H1 (cell line): ENCODE measurements at regions not wholly inside any gene's neighbourhood (a gene's known extent, or its start where the extent isn't known, plus 50 kb on each side); places are given as distances from the start of the nearest gene placed in this dataset.

ENCODE experiments used
- CTCF ChIA-PET: fragments of 300-600 bp; sonication (Branson Sonifier 250); formaldehyde crosslinking; loops from one replicate; lab custom pipeline; 2021; ENCODE audit not compliant: partially characterized antibody; lab: Charles Lee
- POLR2A ChIA-PET: fragments of 300-600 bp; sonication (Branson Sonifier 250); formaldehyde crosslinking; loops from one replicate; lab custom pipeline; 2021; ENCODE audit warnings: inconsistent platforms; ENCODE audit not compliant: partially characterized antibody; lab: Charles Lee
- DNase-seq, 2 experiments: peaks; one replicate each; pipeline versions ENCODE4 v3.0.0 to v3.0.0-alpha.2; 2010 to 2022; ENCODE audit warnings: low spot score in 2 of 2, low read depth in 1 of 2, mixed read lengths in 1 of 2
- FAIRE-seq: peaks from 2 replicates; lab custom pipeline; 2011; peaks lifted over from hg19 to GRCh38; lab: Jason Lieb, UNC
- H2AFZ ChIP-seq: 2 replicates; pipeline ENCODE4 v1.8.1; 2012; ENCODE audit warnings: low read length, inconsistent platforms
- H2AK5ac ChIP-seq: 2 replicates; pipeline ENCODE4 v1.6.1; 2013; ENCODE audit warnings: low read depth, low read length
- H2BK120ac ChIP-seq: replicated peaks from 2 replicates; pipeline ENCODE3; 2013; ENCODE audit warnings: low read depth, low read length, inconsistent platforms
- H2BK12ac ChIP-seq: 2 replicates; pipeline ENCODE4 v1.6.1; 2013; ENCODE audit warnings: low read depth, low read length
- H2BK15ac ChIP-seq: 2 replicates; pipeline ENCODE4 v1.6.1; 2013; ENCODE audit warnings: low read length
- H2BK20ac ChIP-seq: 2 replicates; pipeline ENCODE4 v1.6.1; 2013; ENCODE audit warnings: low read length
- H2BK5ac ChIP-seq: 2 replicates; pipeline ENCODE4 v1.6.1; 2013; ENCODE audit warnings: low read depth, low read length
- H3K14ac ChIP-seq: 2 replicates; pipeline ENCODE4 v1.6.1; 2013; ENCODE audit warnings: inconsistent platforms; ENCODE audit not compliant: insufficient read length
- H3K18ac ChIP-seq: 2 replicates; pipeline ENCODE4 v1.6.1; 2013; ENCODE audit warnings: low read length; ENCODE audit errors: extremely low read depth
- H3K23ac ChIP-seq: 2 replicates; pipeline ENCODE4 v1.6.1; 2013; ENCODE audit warnings: inconsistent platforms; ENCODE audit not compliant: insufficient read length
- H3K23me2 ChIP-seq: 2 replicates; pipeline ENCODE4 v1.6.1; 2013; ENCODE audit warnings: low read depth, low read length
- H3K27ac ChIP-seq: 2 replicates; pipeline ENCODE4 v1.6.1; 2011; ENCODE audit warnings: low read depth, low read length, inconsistent platforms
- H3K27me3 ChIP-seq, 4 experiments: replicated peaks in 1 of 4; 1 replicate in 1 of 4; 2 replicates in 3 of 4; pipeline versions ENCODE4 v1.6.1 to v1.8.1; 2011 to 2013; ENCODE audit warnings: low read length in 3 of 4, mild to moderate bottlenecking in 3 of 4, inconsistent platforms in 2 of 4, mixed read lengths in 2 of 4, moderate library complexity in 1 of 4; ENCODE audit not compliant: control insufficient read depth in 3 of 4, insufficient read depth in 3 of 4; ENCODE audit errors: extremely low read depth in 1 of 4
- H3K36me3 ChIP-seq, 4 experiments: 2 replicates each; pipeline versions ENCODE4 v1.6.1 to v1.8.1; 2011 to 2013; ENCODE audit warnings: mild to moderate bottlenecking in 4 of 4, low read length in 3 of 4, moderate library complexity in 2 of 4, control low read depth in 1 of 4, inconsistent platforms in 1 of 4; ENCODE audit not compliant: insufficient read depth in 4 of 4, control insufficient read depth in 2 of 4
- H3K4ac ChIP-seq: replicated peaks from 2 replicates; pipeline ENCODE3; 2013; ENCODE audit warnings: low read length, low read depth, mixed read lengths, inconsistent platforms; ENCODE audit not compliant: insufficient read length
- H3K4me1 ChIP-seq, 4 experiments: replicated peaks in 1 of 4; 1 replicate in 1 of 4; 2 replicates in 3 of 4; pipeline versions ENCODE4 v1.6.1 to v1.8.1; 2011 to 2013; ENCODE audit warnings: low read length in 3 of 4, inconsistent platforms in 2 of 4, mixed read lengths in 1 of 4; ENCODE audit not compliant: insufficient read depth in 4 of 4, control insufficient read depth in 3 of 4
- H3K4me2 ChIP-seq, 2 experiments: 2 replicates each; pipeline versions ENCODE4 v1.6.1 to v1.8.1; 2011 to 2013; ENCODE audit warnings: low read depth in 2 of 2, low read length in 2 of 2, control low read depth in 1 of 2, inconsistent platforms in 1 of 2, mild to moderate bottlenecking in 1 of 2; ENCODE audit not compliant: insufficient read depth in 1 of 2
- H3K4me3 ChIP-seq, 4 experiments: fragments of 200-600, 300-600 bp in 1 of 4; sonication (generic), shearing (Covaris generic), sonication (Bioruptor Twin) in 1 of 4; 2 replicates each; pipeline versions ENCODE4 v1.5.1 to v1.8.1; 2011 to 2016; ENCODE audit warnings: low read length in 4 of 4, low read depth in 3 of 4, control low read depth in 2 of 4, inconsistent platforms in 2 of 4, mild to moderate bottlenecking in 2 of 4, mixed read lengths in 1 of 4, moderate library complexity in 1 of 4; ENCODE audit not compliant: insufficient read depth in 2 of 4; ENCODE audit errors: extremely low read depth in 1 of 4
- H3K56ac ChIP-seq: replicated peaks from 2 replicates; pipeline ENCODE3; 2013; ENCODE audit warnings: low read depth, mild to moderate bottlenecking, mixed read lengths, low read length, inconsistent platforms; ENCODE audit not compliant: insufficient read length
- H3K79me1 ChIP-seq: 2 replicates; pipeline ENCODE4 v1.6.1; 2013; ENCODE audit warnings: low read depth, low read length, control low read depth
- H3K79me2 ChIP-seq, 2 experiments: 2 replicates each; pipeline versions ENCODE4 v1.6.1 to v1.8.1; 2012 to 2013; ENCODE audit warnings: low read length in 2 of 2, mild to moderate bottlenecking in 2 of 2, inconsistent platforms in 1 of 2; ENCODE audit not compliant: insufficient read depth in 2 of 2, control insufficient read depth in 1 of 2
- H3K9ac ChIP-seq, 4 experiments: replicated peaks in 1 of 4; 1 replicate in 1 of 4; 2 replicates in 3 of 4; pipeline versions ENCODE4 v1.6.1 to v1.8.1; 2011 to 2013; ENCODE audit warnings: low read depth in 3 of 4, low read length in 3 of 4, control low read depth in 2 of 4, mild to moderate bottlenecking in 2 of 4, moderate library complexity in 2 of 4, inconsistent platforms in 1 of 4; ENCODE audit errors: extremely low read depth in 1 of 4
- H3K9me3 ChIP-seq, 2 experiments: 2 replicates each; pipeline versions ENCODE4 v1.6.1 to v1.8.1; 2012 to 2013; ENCODE audit warnings: mild to moderate bottlenecking in 2 of 2, moderate library complexity in 2 of 2, control low read depth in 1 of 2, inconsistent platforms in 1 of 2, low read depth in 1 of 2, low read length in 1 of 2, mixed read lengths in 1 of 2; ENCODE audit not compliant: insufficient read depth in 2 of 2
- H4K20me1 ChIP-seq, 2 experiments: replicated peaks in 1 of 2; 2 replicates each; pipeline versions ENCODE3 to v1.8.1; 2011 to 2013; ENCODE audit warnings: inconsistent platforms in 2 of 2, low read length in 2 of 2, mild to moderate bottlenecking in 1 of 2; ENCODE audit not compliant: insufficient read depth in 2 of 2, control insufficient read depth in 1 of 2
- H4K5ac ChIP-seq: 2 replicates; pipeline ENCODE4 v1.6.1; 2013; ENCODE audit warnings: low read length, low read depth, mixed read lengths, inconsistent platforms; ENCODE audit not compliant: insufficient read length
- H4K8ac ChIP-seq: 2 replicates; pipeline ENCODE4 v1.8.0; 2013; ENCODE audit warnings: mild to moderate bottlenecking, moderate library complexity, low read length, inconsistent platforms; ENCODE audit not compliant: insufficient read depth; ENCODE audit errors: extremely low read depth
- H4K91ac ChIP-seq: replicated peaks from 2 replicates; pipeline ENCODE3; 2013; ENCODE audit warnings: low read length, mixed read lengths, inconsistent platforms; ENCODE audit not compliant: insufficient read length
- CHD2 ChIP-seq: IDR thresholded peaks from 2 replicates; pipeline ENCODE4 v1.6.1; 2012; ENCODE audit warnings: low read length, improper control_type of control experiment
- HDAC2 ChIP-seq, 2 experiments: fragments of 300-600 bp in 1 of 2; sonication (generic) in 1 of 2; IDR thresholded peaks; 2 replicates each; pipeline ENCODE4 v1.6.1; 2011 to 2012; ENCODE audit warnings: low read depth in 2 of 2, low read length in 2 of 2, mild to moderate bottlenecking in 2 of 2, moderate library complexity in 2 of 2, borderline replicate concordance in 1 of 2, inconsistent platforms in 1 of 2
- WGBS, 2 experiments: shearing (Covaris generic) in 1 of 2; methylation state at CpG; one replicate each; pipeline versions ENCODE4 v1.1.6 to v1.1.7; 2013 to 2015; ENCODE audit warnings: low lambda C conversion rate in 2 of 2, mixed read lengths in 2 of 2, inconsistent platforms in 1 of 2, low coverage in 1 of 2, missing lambda C conversion rate in 1 of 2; ENCODE audit not compliant: insufficient replicate concordance in 2 of 2, insufficient coverage in 1 of 2, insufficient read length in 1 of 2; ENCODE audit errors: extremely low coverage in 1 of 2, missing lambda C conversion rate in 1 of 2; 5-methylcytosine and 5-hydroxymethylcytosine counted together

DNA sequence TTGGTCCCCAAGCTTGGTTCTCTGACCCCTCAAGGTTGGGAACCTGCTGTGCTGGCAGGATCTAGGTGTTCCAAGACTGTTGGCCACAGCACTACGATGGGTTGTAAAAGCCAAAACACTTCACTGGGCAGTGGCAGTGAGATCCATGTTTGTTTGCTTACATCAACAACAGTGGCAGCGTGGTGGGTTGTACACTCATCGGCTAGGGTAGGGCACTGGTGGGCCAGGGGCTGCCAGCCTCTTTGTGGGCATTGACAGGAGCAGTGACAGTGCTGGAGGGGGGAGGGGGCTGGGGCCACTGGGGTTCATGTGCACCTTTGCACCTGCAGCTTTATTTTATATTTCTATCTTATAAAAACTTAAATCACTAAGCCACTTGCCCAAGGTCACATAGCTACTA, 126.7 kb upstream of the ZWINT start:
- Histone ChIP-seq H4K8ac (no peak overlapping the region; the same call in 1 of the 2 replicates), H2BK15ac (no peak overlapping the region), H2BK12ac (no peak overlapping the region), H4K5ac (no peak overlapping the region), H3K23me2 (no peaks in the 10 kb centered on the region), H2BK5ac (no peak overlapping the region), H3K79me2 (no peaks in the 10 kb centered on the region), H3K4me2 (no peak overlapping the region), H3K36me3 (no peaks in the 10 kb centered on the region), H4K20me1 (no peaks in the 10 kb centered on the region), H3K14ac (no peak overlapping the region), H3K4ac (no peak overlapping the region), H2AK5ac (no peak overlapping the region), H3K27me3 (no peaks in the 10 kb centered on the region), H4K91ac (no peak overlapping the region), H3K4me1 (no peaks in the 10 kb centered on the region), H3K18ac (no peak overlapping the region), H2BK20ac (no peak overlapping the region), H3K27ac (no peak overlapping the region), H3K79me1 (no peaks in the 10 kb centered on the region), H2BK120ac (no peak overlapping the region), H3K4me3 (no peak overlapping the region), H3K9me3 (no peaks in the 10 kb centered on the region), H2AFZ (no peak overlapping the region), H3K23ac (no peak overlapping the region), H3K56ac (no peak overlapping the region), H3K9ac (no peak overlapping the region)
- no peak for TF ChIP-seq HDAC2 (IDR thresholded peaks at IDR 0.05; ENCODE audit: borderline replicate concordance in 1 of 2, low read depth in 2 of 2, low read length in 2 of 2)
- TF ChIP-seq CHD2: no peak
- FAIRE-seq (no peak), DNase-seq (no peak)
- 100% methylated on average over 3 of the region's 3 CpGs; no CpG with 5 or more reads in 1 of the 2 experiments for WGBS, 2 experiments
- ChIA-PET CTCF (no interaction called here), POLR2A (no interaction called here)
